HCT116 (cell line): ENCODE measurements at regions not wholly inside any gene's neighbourhood (a gene's known extent, or its start where the extent isn't known, plus 50 kb on each side); places are given as distances from the start of the nearest gene placed in this dataset.

Experiments used
- ATAC-seq: fragments of 200-7000 bp; cut with Tn5 transposase; 2 replicates; pipeline ENCODE4 v1.9.1; 2020; ENCODE audit warnings: mild to moderate bottlenecking, moderate library complexity
- BruUV-seq: library from RNA; stranded (reverse); fragments of 400-500 nt; replicated peaks from 2 replicates; lab custom pipeline; 2021; lab: Mats Ljungman, UMichigan
- CTCF ChIA-PET: fragments of 300-600 bp; sonication (Branson Sonifier 250); formaldehyde crosslinking; loops from one replicate; lab custom pipeline; 2021; ENCODE audit warnings: antibody characterized with exemption; lab: Charles Lee
- POLR2A ChIA-PET: fragments of 300-600, 350-600 bp; sonication (Branson Sonifier 250); formaldehyde crosslinking; loops from one replicate; lab custom pipeline; 2021; ENCODE audit warnings: antibody characterized with exemption; lab: Charles Lee
- RAD21 ChIA-PET, 2 experiments: fragments of 300-600 bp; sonication (Branson Sonifier 250); formaldehyde crosslinking; loops; one replicate each; lab custom pipeline; 2023; ENCODE audit warnings: low total read pairs in 2 of 2; ENCODE audit not compliant: uncharacterized antibody in 2 of 2, unreplicated experiment in 2 of 2, low non-redundant PET in 1 of 2; lab: Charles Lee
- DNase-seq: peaks from one replicate; pipeline ENCODE4 v3.0.0-alpha.2; 2010; ENCODE audit warnings: low read depth, low spot score
- H2AFZ ChIP-seq: fragments of 200-600 bp; shearing (Covaris generic), sonication (generic); 2 replicates; pipeline ENCODE4 v1.6.1; 2017; ENCODE audit warnings: low read depth, mixed run types, mixed read lengths, antibody characterized with exemption, low read length; ENCODE audit not compliant: poor library complexity, severe bottlenecking
- H3K27ac ChIP-seq: 2 replicates; pipeline ENCODE4 v1.5.1; 2012; ENCODE audit warnings: low read depth, low read length
- H3K27me3 ChIP-seq: fragments of 200-600 bp; sonication (generic); 2 replicates; pipeline ENCODE4 v1.6.1; 2016; ENCODE audit warnings: mixed run types, low read length, mixed read lengths; ENCODE audit not compliant: insufficient read depth
- H3K36me3 ChIP-seq, 2 experiments: fragments of 200-500 bp in 1 of 2; fragments of 200-600 bp in 1 of 2; sonication (Bioruptor generic) in 1 of 2; sonication (generic) in 1 of 2; 2 replicates each; pipeline versions ENCODE4 v1.5.1 to v1.6.1; 2014 to 2016; ENCODE audit warnings: low read length in 2 of 2, inconsistent platforms in 1 of 2, mixed read lengths in 1 of 2, mixed run types in 1 of 2; ENCODE audit not compliant: insufficient read depth in 2 of 2, control insufficient read depth in 1 of 2
- H3K4me1 ChIP-seq, 2 experiments: fragments of 200-600 bp in 1 of 2; sonication (generic) in 1 of 2; 2 replicates each; pipeline versions ENCODE4 v1.5.1 to v1.6.1; 2012 to 2017; ENCODE audit warnings: low read length in 2 of 2, inconsistent platforms in 1 of 2, mild to moderate bottlenecking in 1 of 2, mixed read lengths in 1 of 2, mixed run types in 1 of 2, moderate library complexity in 1 of 2; ENCODE audit not compliant: insufficient read depth in 2 of 2, control insufficient read depth in 1 of 2
- H3K4me2 ChIP-seq: fragments of 200-600 bp; sonication (generic); 2 replicates; pipeline ENCODE4 v1.6.1; 2017; ENCODE audit warnings: mixed run types, low read length, mixed read lengths
- H3K4me3 ChIP-seq, 2 experiments: fragments of 200-600 bp in 1 of 2; sonication (generic) in 1 of 2; replicated peaks in 1 of 2; 2 replicates each; pipeline ENCODE4 v1.5.1; 2011 to 2016; ENCODE audit warnings: low read length in 2 of 2, control low read depth in 1 of 2, low read depth in 1 of 2, mild to moderate bottlenecking in 1 of 2, mixed read lengths in 1 of 2, mixed run types in 1 of 2
- H3K79me2 ChIP-seq: fragments of 200-600 bp; sonication (generic); 2 replicates; pipeline ENCODE4 v1.6.1; 2017; ENCODE audit warnings: mild to moderate bottlenecking, mixed run types, low read length, moderate library complexity, mixed read lengths; ENCODE audit not compliant: insufficient read depth
- H3K9ac ChIP-seq: fragments of 200-600 bp; sonication (generic); 2 replicates; pipeline ENCODE4 v1.6.1; 2016; ENCODE audit warnings: low read length, mixed read lengths
- H3K9me2 ChIP-seq: fragments of 200-600 bp; sonication (generic), shearing (Covaris generic); 2 replicates; pipeline ENCODE4 v1.6.1; 2017; ENCODE audit warnings: mixed run types, mild to moderate bottlenecking, moderate library complexity; ENCODE audit not compliant: insufficient read depth
- H3K9me3 ChIP-seq, 2 experiments: fragments of 200-500 bp in 1 of 2; fragments of 200-600 bp in 1 of 2; sonication (Bioruptor generic) in 1 of 2; sonication (generic) in 1 of 2; 2 replicates each; pipeline ENCODE4 v1.6.1; 2014 to 2017; ENCODE audit warnings: low read length in 2 of 2, mixed read lengths in 2 of 2, inconsistent platforms in 1 of 2, low read depth in 1 of 2, mild to moderate bottlenecking in 1 of 2, mixed run types in 1 of 2, moderate library complexity in 1 of 2; ENCODE audit not compliant: control insufficient read depth in 1 of 2, insufficient read depth in 1 of 2
- H4K20me1 ChIP-seq: fragments of 200-600 bp; sonication (generic), shearing (Covaris generic); 2 replicates; pipeline ENCODE4 v1.6.1; 2017; ENCODE audit warnings: mixed run types, mild to moderate bottlenecking, moderate library complexity; ENCODE audit not compliant: insufficient read depth
- ATF3 ChIP-seq: IDR thresholded peaks from 2 replicates; pipeline ENCODE4 v1.6.1; 2012
- CEBPB ChIP-seq: IDR thresholded peaks from 2 replicates; pipeline ENCODE4 v1.6.1; 2012; ENCODE audit warnings: low read depth
- ELF1 ChIP-seq: IDR thresholded peaks from 2 replicates; pipeline ENCODE4 v1.6.1; 2012; ENCODE audit warnings: low read depth, borderline replicate concordance
- FOSL1 ChIP-seq: IDR thresholded peaks from 2 replicates; pipeline ENCODE4 v1.6.1; 2012; ENCODE audit warnings: low read depth
- RAD21 ChIP-seq: IDR thresholded peaks from 2 replicates; pipeline ENCODE4 v1.6.1; 2012; ENCODE audit warnings: low read depth, mild to moderate bottlenecking
- REST ChIP-seq: IDR thresholded peaks from 2 replicates; pipeline ENCODE4 v1.6.1; 2012; ENCODE audit warnings: low read depth
- SIN3A ChIP-seq: IDR thresholded peaks from 2 replicates; pipeline ENCODE4 v1.6.1; 2012; ENCODE audit warnings: low read depth
- SP1 ChIP-seq: IDR thresholded peaks from 2 replicates; pipeline ENCODE4 v1.6.1; 2012; ENCODE audit warnings: low read depth
- YY1 ChIP-seq: IDR thresholded peaks from 2 replicates; pipeline ENCODE4 v1.6.1; 2011; ENCODE audit warnings: low read length, low read depth, moderate library complexity, mild to moderate bottlenecking; ENCODE audit not compliant: insufficient replicate concordance; ENCODE audit errors: extremely low read depth
- ZBTB33 ChIP-seq: IDR thresholded peaks from 2 replicates; pipeline ENCODE4 v1.6.1; 2011; ENCODE audit warnings: mild to moderate bottlenecking, low read length, moderate library complexity; ENCODE audit not compliant: insufficient replicate concordance; ENCODE audit errors: extremely low read depth
- ZFX ChIP-seq: fragments of 450-650 bp; IDR thresholded peaks from 2 replicates; pipeline ENCODE4 v1.6.1; 2017
- intact Hi-C: fragments of 100-400 bp; cut with micrococcal nuclease; formaldehyde crosslinking; loops from 2 replicates; pipeline ENCODE4 v1.10.0; 2022
- TF ChIP-seq, protein P1 (sequence below), 3 experiments: fragments of 200-600 bp in 1 of 3; sonication (generic) in 1 of 3; IDR thresholded peaks in 2 of 3; conservative IDR thresholded peaks in 1 of 3; 2 replicates each; pipeline ENCODE4 v1.5.1; 2012 to 2017; ENCODE audit warnings: low read depth in 2 of 3, low read length in 2 of 3, antibody characterized with exemption in 1 of 3, borderline replicate concordance in 1 of 3, control low read depth in 1 of 3, mild to moderate bottlenecking in 1 of 3, mixed read lengths in 1 of 3, mixed run types in 1 of 3, moderate library complexity in 1 of 3; ENCODE audit not compliant: insufficient read depth in 1 of 3

- H3K4me3 ChIP-seq: peak overlapping the region; percentile 2 to 31; a peak in 2 of 4 replicates
- no peak overlapping the region for H3K9ac ChIP-seq
- no peaks in the 10 kb centered on the region for H3K27me3 ChIP-seq
- H3K9me2 ChIP-seq: no peaks in the 10 kb centered on the region
- TF ChIP-seq, protein P1, sequence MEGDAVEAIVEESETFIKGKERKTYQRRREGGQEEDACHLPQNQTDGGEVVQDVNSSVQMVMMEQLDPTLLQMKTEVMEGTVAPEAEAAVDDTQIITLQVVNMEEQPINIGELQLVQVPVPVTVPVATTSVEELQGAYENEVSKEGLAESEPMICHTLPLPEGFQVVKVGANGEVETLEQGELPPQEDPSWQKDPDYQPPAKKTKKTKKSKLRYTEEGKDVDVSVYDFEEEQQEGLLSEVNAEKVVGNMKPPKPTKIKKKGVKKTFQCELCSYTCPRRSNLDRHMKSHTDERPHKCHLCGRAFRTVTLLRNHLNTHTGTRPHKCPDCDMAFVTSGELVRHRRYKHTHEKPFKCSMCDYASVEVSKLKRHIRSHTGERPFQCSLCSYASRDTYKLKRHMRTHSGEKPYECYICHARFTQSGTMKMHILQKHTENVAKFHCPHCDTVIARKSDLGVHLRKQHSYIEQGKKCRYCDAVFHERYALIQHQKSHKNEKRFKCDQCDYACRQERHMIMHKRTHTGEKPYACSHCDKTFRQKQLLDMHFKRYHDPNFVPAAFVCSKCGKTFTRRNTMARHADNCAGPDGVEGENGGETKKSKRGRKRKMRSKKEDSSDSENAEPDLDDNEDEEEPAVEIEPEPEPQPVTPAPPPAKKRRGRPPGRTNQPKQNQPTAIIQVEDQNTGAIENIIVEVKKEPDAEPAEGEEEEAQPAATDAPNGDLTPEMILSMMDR (IDR thresholded peaks at IDR 0.05 in 2 of 3, conservative IDR thresholded peaks at IDR 0.05 in 1 of 3; ENCODE audit: borderline replicate concordance in 1 of 3, insufficient read depth in 1 of 3, low read depth in 2 of 3, low read length in 2 of 3): peak; percentile 37 to 60 (median 53); a peak in 4 of 6 replicates
- TF ChIP-seq CEBPB: no peak
- TF ChIP-seq ELF1: no peak
- no peak for TF ChIP-seq FOSL1
- TF ChIP-seq SIN3A: no peak
- TF ChIP-seq YY1: no peak
- TF ChIP-seq ATF3: no peak
- no peak for TF ChIP-seq SP1
- no peak for TF ChIP-seq REST
- TF ChIP-seq RAD21: peak; percentile 73
- no peak for TF ChIP-seq ZFX
- TF ChIP-seq ZBTB33: no peak
- TF ChIP-seq, all 23 proteins: peak for 2
- H3K79me2 ChIP-seq: no peaks in the 10 kb centered on the region
- intact Hi-C loops: loop anchor here (1.0 to 5.0 kb wide), 3 partner anchors 210 to 935 kb away; no protein-coding TSS in a partner anchor
- no peaks in the 10 kb centered on the region for H4K20me1 ChIP-seq
- RAD21 ChIA-PET: no interaction called here
- no peak overlapping the region for H3K27ac ChIP-seq
- peaks cover 9 to 10% of the 10 kb centered on the region in 2 experiments; a peak in 3 of 4 replicates for H3K4me1 ChIP-seq
- DNase-seq (peak; percentile 23), ATAC-seq (peak; percentile 70)
- H3K36me3 ChIP-seq: no peaks in the 10 kb centered on the region
- no peaks in the 10 kb centered on the region for H3K9me3 ChIP-seq
- CTCF ChIA-PET: interaction anchor here (0.6 to 1.2 kb wide), 6 partner anchors 9 to 911 kb away, joined by 3 read pairs; partner anchors contain the start of gene RAB18
- BruUV-seq: no TSS peak
- peak overlapping the region; percentile 66 for H3K4me2 ChIP-seq
- POLR2A ChIA-PET: no interaction called here
- H2AFZ ChIP-seq: peak overlapping the region; percentile 90
Observed at GRCh38 chr10:27446091-27446918, 57.8 kb upstream of the RAB18 start.
